Heart right ventricle (tissue), 16 donors: ENCODE measurements at regions not wholly inside any gene's neighbourhood (a gene's known extent, or its start where the extent isn't known, plus 50 kb on each side); places are given as distances from the start of the nearest gene placed in this dataset.
A peak's percentile ranks its signal among the peaks of the same experiment; 100 is the strongest.

ENCODE experiments used
- ATAC-seq, 8 donors: fragments of 200-7000 bp; cut with Tn5 transposase; one replicate each; pipeline ENCODE4 v1.9.1; 2020; ENCODE audit warnings: mild to moderate bottlenecking in 8 of 8, moderate library complexity in 8 of 8, moderate number of reproducible peaks in 1 of 8
- DNase-seq, 2 donors: peaks; one replicate each; pipeline ENCODE4 v3.0.0-alpha.2; 2020
- H3K27ac ChIP-seq, 10 donors: fragments of 200-600 bp; sonication (generic) in 2 of 10; one replicate each; pipeline versions ENCODE4 v1.5.0 to v1.8.0; 2020 to 2022; ENCODE audit warnings: mild to moderate bottlenecking in 3 of 10
- H3K27me3 ChIP-seq, 7 donors: fragments of 200-600 bp; one replicate each; pipeline ENCODE4 v1.8.0; 2021 to 2022; ENCODE audit warnings: mild to moderate bottlenecking in 2 of 7
- H3K36me3 ChIP-seq, 9 donors: fragments of 200-600 bp; sonication (generic) in 1 of 9; one replicate each; pipeline versions ENCODE4 v1.5.0 to v1.8.0; 2020 to 2022; ENCODE audit warnings: mild to moderate bottlenecking in 2 of 9
- H3K4me1 ChIP-seq, 9 donors: fragments of 200-600 bp; sonication (generic) in 1 of 9; one replicate each; pipeline versions ENCODE4 v1.5.0 to v1.8.0; 2020 to 2022; ENCODE audit warnings: mild to moderate bottlenecking in 4 of 9
- H3K4me3 ChIP-seq, 10 donors: fragments of 200-600 bp; sonication (generic) in 2 of 10; one replicate each; pipeline versions ENCODE4 v1.5.0 to v1.8.0; 2020 to 2022; ENCODE audit warnings: mild to moderate bottlenecking in 7 of 10, moderate library complexity in 2 of 10
- H3K9me3 ChIP-seq, 11 donors: fragments of 200-600 bp in 10 of 11; sonication (generic) in 2 of 11; one replicate each; pipeline versions ENCODE4 v1.5.0 to v1.8.0; 2013 to 2022; ENCODE audit warnings: mild to moderate bottlenecking in 2 of 11, control low read depth in 1 of 11, moderate library complexity in 1 of 11
- WGBS, 2 donors: extraction: QIAGEN DNeasy Blood & Tissue Kit; methylation state at CpG; one replicate each; pipeline ENCODE4 v1.1.7; 2013; ENCODE audit warnings: inconsistent platforms in 1 of 2; 5-methylcytosine and 5-hydroxymethylcytosine counted together
- intact Hi-C, 10 donors: fragments of 100-400 bp; cut with DNase I; formaldehyde crosslinking; loops; one replicate each; pipeline versions ENCODE4 v1.11.1 to v1.14.2; 2022
- TF ChIP-seq, protein P1 (sequence below), 9 donors: fragments of 200-600 bp; sonication (generic) in 2 of 9; IDR thresholded peaks; one replicate each; pipeline versions ENCODE4 v1.5.0 to v1.8.0; 2021 to 2022; ENCODE audit warnings: antibody characterized with exemption in 9 of 9, mild to moderate bottlenecking in 5 of 9, moderate library complexity in 1 of 9
- donor health status: Arrhythmogenic right ventricular cardiomyopathy.
- donor health status: ischemic (EF 13 %, LVEDD 7.1; RV severe dilation, severe dysfunction).
- donor health status: healthy with polysubstance abuse.
- donor health status: DM: no; HTN: yes; CAD: no.
- donor health status: DM: no; HTN: no; CAD: no.
- donor health status: ischemic (EF 25% LVEDD 6.9; RV normal size, moderate dysfunction).
- donor health status: ischemic (EF 25% LVEDD 5.7; RV mildly dilated, moderate dysfunction).
- donor health status: healthy.
- donor health status: DM: yes; HTN: yes; CAD: no.
- donor health status: Ischemic cardiomyopathy.
- donor health status: ischemic (EF 35%, LVEDD 5.7; RV mildly dilated, moderate dysfunction).
- donor health status: nonischemic (EF 11% LVEDD 7.7; RV severe dilation, severe dysfunction).
- donor health status: DM: yes; HTN: yes; CAD: no.
- donor health status: PGD.
- donor health status: ischemic (EF 29% LVEDD 5.4; RV normal size, mild dysfunction).
- donor health status: nonischemic (EF 23%, LVEDD 6.1; RV moderate dilation, normal function).

DNA sequence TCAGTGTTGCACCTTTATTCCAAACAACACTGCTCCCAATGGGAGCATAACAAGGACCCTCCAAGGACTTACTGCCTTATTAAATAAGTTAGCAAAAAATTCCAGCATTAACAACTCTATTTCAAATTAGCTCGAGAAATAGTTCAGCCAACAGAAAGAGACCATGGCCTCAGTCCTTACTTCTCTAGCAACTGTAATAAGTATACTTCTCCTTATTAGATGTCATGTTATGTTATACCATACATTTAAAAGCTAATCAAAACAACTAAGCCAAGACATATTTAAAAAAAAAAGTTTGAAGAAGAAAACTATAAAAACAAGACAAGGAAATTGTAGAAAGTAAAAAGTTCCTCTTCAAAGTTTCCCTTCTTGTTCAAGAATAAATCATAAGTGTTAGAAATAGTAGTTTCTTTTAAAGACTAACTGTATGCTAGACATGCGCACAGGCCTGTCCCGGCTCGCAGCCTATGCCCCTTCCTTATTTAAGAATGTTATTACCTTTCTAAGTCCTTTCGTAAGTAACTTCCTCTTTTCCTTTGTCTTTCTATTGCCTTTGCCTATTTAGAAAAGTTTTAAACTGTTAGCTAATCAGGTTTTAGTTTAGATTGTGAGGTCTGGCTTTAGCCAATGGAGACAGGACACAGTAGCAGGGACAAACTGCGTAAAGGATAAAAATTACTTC is 68.6 kb downstream of the RESF1 start:
- intact Hi-C loops: no loop called here
- no peak for DNase-seq
- Histone ChIP-seq H3K27me3 (no peaks in the 10 kb centered on the region), H3K4me3 (no peak overlapping the region), H3K27ac (no peak overlapping the region), H3K36me3 (no peaks in the 10 kb centered on the region), H3K9me3 (no peaks in the 10 kb centered on the region), H3K4me1 (no peaks in the 10 kb centered on the region)
- TF ChIP-seq, protein P1, sequence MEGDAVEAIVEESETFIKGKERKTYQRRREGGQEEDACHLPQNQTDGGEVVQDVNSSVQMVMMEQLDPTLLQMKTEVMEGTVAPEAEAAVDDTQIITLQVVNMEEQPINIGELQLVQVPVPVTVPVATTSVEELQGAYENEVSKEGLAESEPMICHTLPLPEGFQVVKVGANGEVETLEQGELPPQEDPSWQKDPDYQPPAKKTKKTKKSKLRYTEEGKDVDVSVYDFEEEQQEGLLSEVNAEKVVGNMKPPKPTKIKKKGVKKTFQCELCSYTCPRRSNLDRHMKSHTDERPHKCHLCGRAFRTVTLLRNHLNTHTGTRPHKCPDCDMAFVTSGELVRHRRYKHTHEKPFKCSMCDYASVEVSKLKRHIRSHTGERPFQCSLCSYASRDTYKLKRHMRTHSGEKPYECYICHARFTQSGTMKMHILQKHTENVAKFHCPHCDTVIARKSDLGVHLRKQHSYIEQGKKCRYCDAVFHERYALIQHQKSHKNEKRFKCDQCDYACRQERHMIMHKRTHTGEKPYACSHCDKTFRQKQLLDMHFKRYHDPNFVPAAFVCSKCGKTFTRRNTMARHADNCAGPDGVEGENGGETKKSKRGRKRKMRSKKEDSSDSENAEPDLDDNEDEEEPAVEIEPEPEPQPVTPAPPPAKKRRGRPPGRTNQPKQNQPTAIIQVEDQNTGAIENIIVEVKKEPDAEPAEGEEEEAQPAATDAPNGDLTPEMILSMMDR (IDR thresholded peaks at IDR 0.05): no peak
- no peak for ATAC-seq
- WGBS, 2 donors: 94 to 96% methylated on average over 6 of the region's 6 CpGs

DNA sequence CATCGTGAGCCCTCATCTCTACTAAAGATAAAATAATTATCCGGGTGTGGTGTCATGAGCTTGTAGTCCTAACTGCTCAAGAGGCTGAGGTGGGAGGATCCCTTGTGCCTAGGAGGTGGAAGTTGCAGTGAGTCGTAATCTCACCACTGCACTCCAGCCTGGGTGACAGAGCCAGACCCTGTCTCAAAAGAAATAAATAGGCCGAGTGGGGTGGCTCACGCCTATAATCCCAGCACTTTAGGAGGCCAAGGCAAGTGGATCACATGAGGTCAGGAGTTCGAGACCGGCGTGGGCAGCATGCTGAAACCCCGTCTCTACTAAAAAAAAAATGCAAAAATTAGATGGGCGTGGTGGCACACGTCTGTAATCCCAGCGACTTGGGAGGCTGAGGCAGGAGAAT is 70.9 kb downstream of the RESF1 start:
- intact Hi-C loops: no loop called here
- DNase-seq (no peak), ATAC-seq (no peak)
- Histone ChIP-seq H3K9me3 (no peaks in the 10 kb centered on the region), H3K4me1 (no peaks in the 10 kb centered on the region), H3K27me3 (no peaks in the 10 kb centered on the region), H3K36me3 (no peaks in the 10 kb centered on the region), H3K27ac (no peak overlapping the region), H3K4me3 (no peak overlapping the region)
- TF ChIP-seq, protein P1 (IDR thresholded peaks at IDR 0.05): no peak
- 92 to 95% methylated on average over 12 of the region's 12 CpGs for WGBS, 2 donors

DNA sequence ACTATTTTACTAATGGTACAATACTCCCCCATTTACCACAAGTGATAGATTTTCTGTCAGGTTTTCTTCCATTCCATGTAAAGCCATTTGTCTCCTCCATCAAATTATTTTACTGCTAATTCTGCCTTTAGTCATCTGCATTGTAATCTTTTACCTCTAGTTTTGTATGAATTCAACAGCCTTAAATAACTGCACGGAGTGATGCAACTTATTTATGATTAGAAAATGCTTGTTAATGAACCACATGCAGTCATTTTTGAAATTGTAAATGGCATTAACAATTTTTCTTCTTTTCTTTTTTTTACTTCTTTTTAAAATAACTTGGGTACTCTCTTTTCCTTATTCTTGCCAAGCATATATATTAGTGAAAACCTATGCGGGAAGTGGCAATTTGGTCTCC is 71.5 kb downstream of the RESF1 start:
- ATAC-seq: no peak
- 73 to 83% methylated on average over 2 of the region's 2 CpGs for WGBS, 2 donors
- TF ChIP-seq, protein P1 (IDR thresholded peaks at IDR 0.05): no peak

DNA sequence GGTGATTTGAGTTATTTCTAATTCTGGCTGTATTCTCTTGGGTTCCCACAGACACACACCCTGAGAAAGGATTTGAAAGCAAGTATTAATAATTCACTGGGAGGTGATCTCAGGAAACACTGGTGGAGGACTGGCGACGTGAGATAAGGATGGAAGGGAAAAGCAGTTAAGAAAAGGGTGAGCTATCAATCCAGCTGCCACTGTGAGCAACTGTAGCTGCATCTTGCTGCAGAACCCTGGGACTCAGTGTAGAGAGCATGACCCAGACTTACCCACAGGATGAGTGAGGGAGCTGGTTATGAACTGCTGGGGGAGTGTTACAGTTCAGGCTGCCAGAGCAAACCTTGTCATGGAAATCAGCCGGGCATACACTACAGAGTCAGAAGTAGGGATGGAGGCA is 71.9 kb downstream of the RESF1 start:
- Histone ChIP-seq H3K4me1 (no peaks in the 10 kb centered on the region), H3K9me3 (no peaks in the 10 kb centered on the region), H3K27ac (no peak overlapping the region), H3K4me3 (no peak overlapping the region), H3K36me3 (no peaks in the 10 kb centered on the region), H3K27me3 (no peaks in the 10 kb centered on the region)
- TF ChIP-seq, protein P1 (IDR thresholded peaks at IDR 0.05): no peak
- DNase-seq: no peak
- peak in 3 of 8 donors; percentile 33 to 65 (median 46) for ATAC-seq
- 50 to 55% methylated on average over 3 of the region's 3 CpGs for WGBS, 2 donors
- intact Hi-C loops: no loop called here

More for the DNA sequence above, 71.5 kb downstream of the RESF1 start:
- H3K4me1 ChIP-seq: no peaks in the 10 kb centered on the region
- no peak overlapping the region for H3K27ac ChIP-seq
- H3K4me3 ChIP-seq: no peak overlapping the region
- intact Hi-C loops: no loop called here
- no peaks in the 10 kb centered on the region for H3K27me3 ChIP-seq
- H3K9me3 ChIP-seq: no peaks in the 10 kb centered on the region
- DNase-seq: no peak
- H3K36me3 ChIP-seq: no peaks in the 10 kb centered on the region
